UCSD-AML1 (cell line): ENCODE measurements at regions not wholly inside any gene's neighbourhood (a gene's known extent, or its start where the extent isn't known, plus 50 kb on each side); places are given as distances from the start of the nearest gene placed in this dataset.
"Not testable (repeated sequence)": the region's sequence is repeated elsewhere in the genome, so short reads cannot be mapped to it uniquely, and the experiment has no call there.

Experiments
- DNase-seq: peaks from one replicate; lab custom pipeline; 2025; ENCODE audit not compliant: unreplicated experiment; lab: John Stamatoyannopoulos, UW

GRCh38 chr3:103847081-103848062, 1412.6 kb downstream of the ZPLD1 start:
- no peak for DNase-seq

- no peak for DNase-seq
Measured at GRCh38 chr3:103851793-103852192, 1417.0 kb downstream of the ZPLD1 start.

- no peak for DNase-seq
Measured at GRCh38 chr3:103862415-103862814, 1427.6 kb downstream of the ZPLD1 start.

GRCh38 chr3:103863381-103863780, 1428.6 kb downstream of the ZPLD1 start:
- no peak for DNase-seq

- no peak for DNase-seq
Measured at GRCh38 chr3:103866113-103866512, 1431.3 kb downstream of the ZPLD1 start.

GRCh38 chr3:103873021-103873420, 1438.2 kb downstream of the ZPLD1 start:
- DNase-seq, result no peak

- DNase-seq, result no peak
Measured at GRCh38 chr3:103873897-103874545, 1439.2 kb downstream of the ZPLD1 start.

GRCh38 chr3:103881809-103882208, 1447.0 kb downstream of the ZPLD1 start:
- DNase-seq, result not testable (repeated sequence)

GRCh38 chr3:103889675-103890074, 1454.9 kb downstream of the ZPLD1 start:
- no peak for DNase-seq

- DNase-seq, result no peak
Measured at GRCh38 chr3:103894162-103894822, 1459.5 kb downstream of the ZPLD1 start.

GRCh38 chr3:103899328-103899727, 1464.5 kb downstream of the ZPLD1 start:
- DNase-seq, result no peak

GRCh38 chr3:103904991-103905390, 1461.7 kb upstream of the ALCAM start:
- DNase-seq, result no peak

- no peak for DNase-seq
Measured at GRCh38 chr3:103906304-103906703, 1460.4 kb upstream of the ALCAM start.

GRCh38 chr3:103906808-103907207, 1459.9 kb upstream of the ALCAM start:
- DNase-seq, result no peak

- no peak for DNase-seq
Measured at GRCh38 chr3:103907567-103907966, 1459.1 kb upstream of the ALCAM start.

- DNase-seq, result no peak
Measured at GRCh38 chr3:103909395-103909794, 1457.3 kb upstream of the ALCAM start.

- DNase-seq, result no peak
Measured at GRCh38 chr3:103918336-103918735, 1448.4 kb upstream of the ALCAM start.

- DNase-seq, result no peak
Measured at GRCh38 chr3:103919327-103919726, 1447.4 kb upstream of the ALCAM start.

GRCh38 chr3:103923907-103924306, 1442.8 kb upstream of the ALCAM start:
- no peak for DNase-seq

- DNase-seq, result no peak
Measured at GRCh38 chr3:103924544-103924943, 1442.2 kb upstream of the ALCAM start.

GRCh38 chr3:103926936-103927335, 1439.8 kb upstream of the ALCAM start:
- no peak for DNase-seq

- DNase-seq, result no peak
Measured at GRCh38 chr3:103927896-103928295, 1438.8 kb upstream of the ALCAM start.
